ENCODE measurements at regions not wholly inside any gene's neighbourhood (a gene's known extent, or its start where the extent isn't known, plus 50 kb on each side); places are given as distances from the start of the nearest gene placed in this dataset.

GRCh38 chrX:42704454-42704853, 73.5 kb downstream of the PPP1R2C start:
- TF ChIP-seq CTCF (conservative IDR thresholded peaks at IDR 0.05 in 1 of 2, IDR thresholded peaks at IDR 0.05 in 1 of 2; ENCODE audit: extremely low read depth in 1 of 2, insufficient read depth in 1 of 2, low read depth in 1 of 2, low read length in 2 of 2), result no peak
- no peak for TF ChIP-seq EZH2 (IDR thresholded peaks at IDR 0.05; ENCODE audit: borderline replicate concordance, low read length)

Measured in mammary epithelial cell (primary cell).